HG02938 (cell line): ENCODE measurements at regions not wholly inside any gene's neighbourhood (a gene's known extent, or its start where the extent isn't known, plus 50 kb on each side); places are given as distances from the start of the nearest gene placed in this dataset.

Experiments
- ATAC-seq: cut with Tn5 transposase; IDR thresholded peaks from one replicate; pipeline ENCODE4 v1.9.1; 2021; ENCODE audit warnings: mild to moderate bottlenecking, moderate library complexity; ENCODE audit not compliant: unreplicated experiment

- no peak for ATAC-seq
Measured at GRCh38 chr7:15867441-15867840, 181.0 kb upstream of the MEOX2 start.

- ATAC-seq, result no peak
Measured at GRCh38 chr7:15866753-15867152, 180.3 kb upstream of the MEOX2 start.

DNA sequence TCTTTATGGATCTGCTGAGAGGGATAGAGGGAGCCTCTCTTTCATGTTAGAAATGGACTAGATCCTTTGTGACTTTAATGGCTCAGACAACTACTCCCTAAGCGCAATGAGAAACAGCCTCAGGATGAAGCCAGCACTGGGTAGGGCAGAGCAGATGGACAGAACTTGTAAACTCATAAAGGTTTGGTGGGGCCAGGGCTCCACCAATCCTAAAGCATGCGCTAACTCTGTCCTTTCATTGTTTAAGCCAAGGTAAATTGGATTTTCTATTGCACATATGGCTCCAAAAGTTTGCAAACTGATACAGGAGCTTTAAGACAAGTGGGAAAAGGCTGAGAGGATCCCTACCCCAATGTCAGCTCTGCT, 178.1 kb upstream of the MEOX2 start:
- no peak for ATAC-seq

GRCh38 chr7:15863951-15864625, 177.6 kb upstream of the MEOX2 start:
- ATAC-seq, result no peak

GRCh38 chr7:15862781-15863165, 176.3 kb upstream of the MEOX2 start:
- ATAC-seq, result no peak

DNA sequence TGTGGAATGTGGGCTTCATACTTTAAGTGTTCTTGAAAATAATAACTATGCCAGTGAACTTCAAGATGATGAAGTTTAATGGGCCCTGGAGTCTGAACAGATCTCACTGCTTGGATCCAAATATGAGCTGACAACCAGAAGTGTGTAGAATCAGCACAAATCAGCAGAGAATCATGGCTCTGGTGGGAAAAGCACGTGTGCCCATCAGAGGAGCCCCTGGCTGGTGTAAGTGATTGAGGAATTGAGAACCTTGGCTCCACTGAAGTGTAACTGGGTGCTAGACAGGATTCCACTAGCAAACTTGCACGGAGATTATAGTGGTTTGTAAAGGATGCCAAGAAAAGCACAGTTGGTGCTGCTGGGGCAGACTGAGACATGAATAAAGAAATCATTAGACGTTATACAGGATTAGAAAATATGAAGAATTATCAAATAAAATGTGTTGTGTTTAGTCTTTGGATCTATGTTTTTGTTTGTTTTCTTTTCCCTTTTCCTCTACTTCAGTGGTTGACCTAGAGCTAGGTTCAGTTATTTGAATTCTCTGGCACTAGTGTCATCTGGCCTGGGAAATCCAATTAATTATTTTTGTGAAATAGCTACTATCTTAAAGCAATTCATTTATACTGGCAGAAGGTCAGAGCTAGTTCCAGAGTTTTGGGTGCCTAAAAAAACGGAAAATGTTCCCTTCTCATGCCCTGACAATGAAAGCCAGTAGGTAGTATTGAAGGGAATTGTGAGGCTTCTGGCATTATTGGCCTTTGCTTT, 175.7 kb upstream of the MEOX2 start:
- ATAC-seq, result no peak

GRCh38 chr7:15860264-15860949, 173.9 kb upstream of the MEOX2 start:
- no peak for ATAC-seq

DNA sequence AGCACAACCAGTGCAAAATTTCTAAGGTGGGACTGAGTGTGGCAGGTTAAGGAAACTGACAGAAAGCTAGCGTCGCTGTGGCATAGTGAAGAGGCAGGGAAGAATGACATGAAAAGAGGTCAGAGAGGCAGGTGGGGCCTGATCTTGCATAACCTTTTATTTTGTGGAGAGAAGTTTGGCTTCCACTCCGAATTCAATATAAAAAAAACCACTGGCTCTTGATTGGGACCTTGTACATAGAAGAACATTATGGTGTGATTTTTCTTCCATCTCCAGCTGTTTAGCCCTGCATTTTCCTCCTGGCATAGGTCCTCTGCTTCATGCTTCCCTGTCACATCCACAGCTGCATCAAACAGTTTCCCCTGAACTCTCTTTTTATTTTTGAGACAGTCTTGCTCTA, 170.5 kb upstream of the MEOX2 start:
- ATAC-seq, result no peak

- ATAC-seq, result no peak
Measured at GRCh38 chr7:15856311-15856710, 169.8 kb upstream of the MEOX2 start.

DNA sequence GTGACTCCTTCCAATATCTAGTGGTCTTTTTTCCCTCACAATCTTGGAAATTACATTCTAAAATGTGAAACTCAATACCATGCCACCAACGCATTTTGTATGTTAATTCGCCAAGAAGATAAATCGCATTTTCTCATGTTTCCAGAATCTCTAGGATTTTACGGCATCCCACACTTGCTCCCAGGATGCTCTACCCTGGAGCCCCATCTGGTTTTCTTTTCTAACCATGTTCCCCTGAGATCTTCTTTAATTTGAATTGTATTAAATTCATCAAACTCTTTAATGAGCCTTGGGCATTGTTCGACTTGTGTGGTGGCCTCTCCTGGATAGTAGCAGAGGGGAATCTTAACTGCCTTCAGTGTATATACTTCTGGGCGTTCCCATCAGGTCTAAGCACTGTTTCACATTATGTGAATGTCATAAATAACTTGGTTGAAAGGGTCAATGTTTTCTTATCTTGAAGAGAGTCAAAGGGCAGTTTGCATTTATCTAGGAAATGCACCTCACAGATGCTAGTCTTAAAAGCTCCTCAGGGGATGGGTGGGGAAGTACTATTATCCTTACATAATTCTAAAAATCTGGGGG, 169.1 kb upstream of the MEOX2 start:
- ATAC-seq, result no peak

DNA sequence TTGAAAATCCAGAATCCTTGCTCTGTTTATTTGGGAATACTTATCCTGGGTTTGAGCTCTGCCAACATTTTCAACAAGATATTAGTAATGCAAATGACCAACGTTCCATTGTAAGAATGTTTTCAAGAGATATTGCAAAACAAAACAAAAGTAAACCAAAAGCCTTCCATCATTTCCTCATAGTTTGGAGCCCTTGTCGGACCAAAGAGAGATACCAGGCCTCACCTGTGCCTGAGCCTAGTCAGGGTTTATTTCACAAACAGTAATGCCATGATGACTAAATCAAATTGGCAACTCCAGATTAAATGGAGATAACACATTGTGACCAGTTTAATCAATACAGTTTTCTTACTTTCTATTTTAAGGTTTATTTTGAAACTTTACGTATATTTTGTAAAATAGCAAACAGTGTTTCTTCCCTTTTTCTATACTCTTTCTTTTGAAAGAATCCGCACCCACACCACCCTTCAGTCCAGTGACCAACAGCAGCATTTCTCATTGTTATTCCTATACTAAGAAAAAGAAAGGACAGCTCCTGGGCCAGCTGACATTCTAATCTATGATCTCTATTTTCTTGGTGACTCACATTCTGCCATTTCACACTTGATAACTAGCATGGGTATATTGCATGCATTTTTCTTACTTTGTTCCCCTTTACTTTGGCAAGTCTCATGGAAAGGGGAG, 168.5 kb upstream of the MEOX2 start:
- ATAC-seq, result no peak

- no peak for ATAC-seq
Measured at GRCh38 chr7:15853832-15854470, 167.5 kb upstream of the MEOX2 start.

GRCh38 chr7:15851201-15851600, 164.7 kb upstream of the MEOX2 start:
- ATAC-seq, result no peak

DNA sequence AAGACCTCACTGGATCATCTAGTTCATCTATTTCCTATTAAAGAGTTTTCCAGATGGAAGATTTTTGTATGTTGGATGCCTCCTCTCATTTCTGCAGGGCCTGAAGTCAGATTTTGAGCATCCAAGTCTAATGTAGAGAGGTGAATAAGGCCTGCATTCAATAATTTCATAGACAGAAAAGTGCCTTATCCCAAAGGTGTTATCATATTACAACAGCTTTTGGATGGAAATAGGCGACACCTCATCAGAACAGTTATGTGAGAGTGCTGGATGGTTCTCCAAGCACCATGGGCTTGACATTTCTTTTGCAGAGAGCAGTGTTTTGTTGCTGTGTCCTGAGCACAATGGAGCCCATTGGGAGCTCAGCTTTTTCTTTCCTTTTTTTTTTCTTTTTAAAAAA, 162.4 kb upstream of the MEOX2 start:
- no peak for ATAC-seq

GRCh38 chr7:15848362-15848761, 161.9 kb upstream of the MEOX2 start:
- ATAC-seq, result no peak

- ATAC-seq, result no peak
Measured at GRCh38 chr7:15845868-15846267, 159.4 kb upstream of the MEOX2 start.

DNA sequence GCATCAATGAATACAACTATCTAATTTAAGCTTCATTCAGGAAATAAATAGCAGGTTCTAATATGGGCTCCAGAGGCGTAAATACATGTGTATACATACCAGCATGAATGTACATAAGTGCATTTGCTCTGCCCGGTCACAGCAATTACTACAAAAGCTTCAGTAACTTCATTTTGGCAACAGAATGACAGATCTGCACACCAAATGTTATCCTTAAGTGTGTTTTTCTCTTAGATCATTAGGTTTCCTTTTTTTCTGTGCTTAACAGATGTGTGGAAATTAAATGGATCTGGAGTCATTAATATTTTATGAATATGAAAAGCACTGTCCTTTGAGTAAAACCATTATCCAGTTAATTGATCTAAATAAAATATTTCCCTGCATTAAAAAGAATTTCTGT, 159.0 kb upstream of the MEOX2 start:
- ATAC-seq, result no peak

- no peak for ATAC-seq
Measured at GRCh38 chr7:15839416-15840100, 153.1 kb upstream of the MEOX2 start.

DNA sequence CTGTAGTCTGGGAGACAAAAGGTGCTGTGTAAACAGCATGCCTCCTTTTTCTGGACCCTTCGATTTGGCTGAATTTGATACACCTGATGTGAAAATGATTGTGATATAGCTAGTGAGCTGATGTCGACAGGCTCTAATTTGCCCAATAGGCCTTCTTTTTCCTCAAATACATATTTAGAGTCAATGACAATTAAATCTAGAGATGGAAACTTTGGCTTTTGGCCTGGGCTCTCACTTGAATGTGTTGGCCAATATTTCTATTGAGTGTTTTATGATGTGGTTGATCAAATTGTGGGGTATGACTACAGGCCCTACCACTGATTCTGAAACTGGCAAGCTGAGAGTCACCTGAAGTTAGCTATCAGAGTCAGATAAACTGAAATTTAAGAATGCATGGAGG, 151.8 kb upstream of the MEOX2 start:
- no peak for ATAC-seq

GRCh38 chr7:15837306-15837950, 150.9 kb upstream of the MEOX2 start:
- no peak for ATAC-seq
